GM12891 (cell line): ENCODE measurements at regions not wholly inside any gene's neighbourhood (a gene's known extent, or its start where the extent isn't known, plus 50 kb on each side); places are given as distances from the start of the nearest gene placed in this dataset.

Source experiments
- DNase-seq: peaks from one replicate; pipeline ENCODE4 v3.0.0; 2011; ENCODE audit warnings: low spot score; ENCODE audit not compliant: insufficient read length
- FAIRE-seq: peaks from 2 replicates; lab custom pipeline; 2011; peaks lifted over from hg19 to GRCh38; lab: Jason Lieb, UNC
- PAX5 ChIP-seq: IDR thresholded peaks from 2 replicates; pipeline ENCODE4 v1.6.1; 2011; ENCODE audit warnings: low read length, moderate library complexity, mild to moderate bottlenecking; ENCODE audit not compliant: insufficient read depth, severe bottlenecking
- POLR2A ChIP-seq: IDR thresholded peaks from 2 replicates; pipeline ENCODE4 v1.6.1; 2011; ENCODE audit warnings: low read depth, low read length, control low read depth
- POLR2AphosphoS5 ChIP-seq: IDR thresholded peaks from 2 replicates; pipeline ENCODE4 v1.6.1; 2011; ENCODE audit warnings: low read depth, low read length, control low read depth
- POU2F2 ChIP-seq: IDR thresholded peaks from 2 replicates; pipeline ENCODE4 v1.6.1; 2011; ENCODE audit warnings: low read depth, mild to moderate bottlenecking, control low read depth, low read length, moderate library complexity
- SPI1 ChIP-seq: IDR thresholded peaks from 2 replicates; pipeline ENCODE4 v1.6.1; 2011; ENCODE audit warnings: low read depth, low read length, control low read depth
- TAF1 ChIP-seq: IDR thresholded peaks from 2 replicates; pipeline ENCODE4 v1.6.1; 2011; ENCODE audit warnings: low read depth, low read length, control low read depth

DNA sequence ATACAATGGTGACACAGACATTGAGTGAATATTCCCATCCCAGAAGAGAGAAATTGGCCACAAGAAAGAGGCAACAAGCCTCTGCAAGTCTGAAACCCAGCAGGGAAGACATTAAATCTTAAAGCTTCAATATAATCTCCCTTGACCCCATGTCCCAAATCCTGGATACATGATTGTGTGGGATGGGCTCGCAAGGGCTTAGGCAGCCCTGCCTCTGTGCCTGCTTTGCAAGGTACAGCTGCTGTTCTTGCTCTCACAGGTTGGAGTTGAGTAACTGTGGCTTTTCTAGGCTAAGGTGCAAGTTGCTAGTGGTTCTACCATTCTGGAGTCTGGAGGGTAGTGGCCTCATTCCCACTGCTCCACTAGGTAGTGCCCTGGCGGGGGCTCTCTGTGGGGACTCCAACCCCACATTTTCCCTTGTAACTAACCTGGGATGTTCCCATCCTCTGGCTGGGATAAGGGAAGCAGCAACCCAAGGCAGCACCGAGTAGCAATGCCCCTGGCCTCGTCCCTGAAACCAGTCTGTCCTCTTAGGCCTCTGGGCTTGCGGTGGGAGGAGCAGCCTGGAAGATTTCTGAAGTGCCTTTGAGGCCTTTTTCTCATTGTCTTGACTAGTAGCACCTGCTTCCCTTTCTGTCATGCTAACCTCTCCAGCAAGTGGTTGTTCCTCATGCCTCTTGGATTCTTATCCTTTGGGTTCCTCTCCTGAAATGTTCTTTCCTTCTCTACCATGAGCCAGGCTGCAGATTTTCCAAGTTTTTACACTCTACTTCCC, 90.0 kb downstream of the FAM174B start:
- DNase-seq (no peak), FAIRE-seq (no peak)
- TF ChIP-seq PAX5: no peak
- TF ChIP-seq TAF1: no peak
- no peak for TF ChIP-seq POLR2A
- TF ChIP-seq POLR2AphosphoS5: no peak
- TF ChIP-seq SPI1: no peak
- TF ChIP-seq POU2F2: no peak

DNA sequence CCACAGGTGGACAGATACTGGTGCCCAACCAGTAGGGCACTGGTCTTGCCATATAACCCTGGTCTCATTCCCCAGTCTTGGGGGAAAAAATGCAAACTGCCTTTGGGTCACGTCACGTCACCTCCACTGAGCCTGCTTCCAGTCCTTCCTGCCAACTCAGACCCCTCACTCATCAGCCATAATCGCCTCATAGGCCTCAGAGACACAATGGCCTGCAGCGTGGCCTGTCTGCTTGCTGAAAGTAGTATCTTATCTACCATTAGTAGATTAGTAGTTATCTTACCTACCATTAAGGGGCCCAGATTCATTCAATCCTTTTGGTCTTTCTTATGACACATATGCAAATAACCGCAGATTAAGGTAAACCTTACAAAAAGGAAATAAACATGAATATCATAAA, 93.8 kb downstream of the FAM174B start:
- no peak for FAIRE-seq
- TF ChIP-seq POLR2A (no peak), POLR2AphosphoS5 (no peak), POU2F2 (no peak), PAX5 (no peak), TAF1 (no peak), SPI1 (no peak)

DNA sequence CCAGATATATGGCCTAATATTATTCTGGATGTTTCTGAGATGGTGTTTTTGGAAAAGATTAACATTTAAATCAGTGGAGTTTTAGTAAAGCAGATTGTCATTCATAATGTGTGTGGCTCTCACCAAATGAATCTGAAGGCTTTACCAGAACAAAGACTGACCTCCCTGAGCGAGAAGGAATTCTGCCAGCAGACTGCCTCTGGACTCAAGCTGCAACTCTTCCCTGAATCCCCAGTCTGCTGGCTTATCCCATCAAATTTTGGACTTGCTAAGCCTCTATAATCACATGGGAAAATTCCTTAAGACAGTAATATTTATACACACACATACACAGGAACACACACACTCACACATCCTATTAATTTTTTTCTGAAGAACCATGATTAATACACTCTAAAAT, 102.3 kb downstream of the FAM174B start:
- DNase-seq (no peak), FAIRE-seq (no peak)
- TF ChIP-seq PAX5 (no peak), POLR2AphosphoS5 (no peak), POLR2A (no peak), TAF1 (no peak), POU2F2 (no peak), SPI1 (no peak)

More for the DNA sequence above, 93.8 kb downstream of the FAM174B start:
- DNase-seq: no peak

DNA sequence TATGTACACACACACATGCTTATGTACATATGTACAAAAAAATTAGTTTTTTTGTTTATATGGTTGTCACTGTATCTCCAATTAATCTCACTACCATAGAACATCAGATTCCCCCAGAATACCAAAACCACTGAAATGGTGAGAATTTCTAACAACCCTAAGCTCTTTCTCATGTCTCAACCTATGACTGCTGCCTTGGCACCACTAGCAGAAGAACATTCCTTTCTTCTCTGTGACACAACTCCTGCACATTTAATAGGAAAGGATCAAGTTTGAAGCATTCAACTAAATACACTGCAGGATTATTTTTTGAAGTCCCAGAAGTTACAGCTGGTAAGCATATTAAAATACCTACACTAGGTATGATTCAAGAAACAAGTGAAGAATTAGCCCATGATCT, 109.6 kb downstream of the FAM174B start:
- FAIRE-seq: no peak
- DNase-seq: no peak

DNA sequence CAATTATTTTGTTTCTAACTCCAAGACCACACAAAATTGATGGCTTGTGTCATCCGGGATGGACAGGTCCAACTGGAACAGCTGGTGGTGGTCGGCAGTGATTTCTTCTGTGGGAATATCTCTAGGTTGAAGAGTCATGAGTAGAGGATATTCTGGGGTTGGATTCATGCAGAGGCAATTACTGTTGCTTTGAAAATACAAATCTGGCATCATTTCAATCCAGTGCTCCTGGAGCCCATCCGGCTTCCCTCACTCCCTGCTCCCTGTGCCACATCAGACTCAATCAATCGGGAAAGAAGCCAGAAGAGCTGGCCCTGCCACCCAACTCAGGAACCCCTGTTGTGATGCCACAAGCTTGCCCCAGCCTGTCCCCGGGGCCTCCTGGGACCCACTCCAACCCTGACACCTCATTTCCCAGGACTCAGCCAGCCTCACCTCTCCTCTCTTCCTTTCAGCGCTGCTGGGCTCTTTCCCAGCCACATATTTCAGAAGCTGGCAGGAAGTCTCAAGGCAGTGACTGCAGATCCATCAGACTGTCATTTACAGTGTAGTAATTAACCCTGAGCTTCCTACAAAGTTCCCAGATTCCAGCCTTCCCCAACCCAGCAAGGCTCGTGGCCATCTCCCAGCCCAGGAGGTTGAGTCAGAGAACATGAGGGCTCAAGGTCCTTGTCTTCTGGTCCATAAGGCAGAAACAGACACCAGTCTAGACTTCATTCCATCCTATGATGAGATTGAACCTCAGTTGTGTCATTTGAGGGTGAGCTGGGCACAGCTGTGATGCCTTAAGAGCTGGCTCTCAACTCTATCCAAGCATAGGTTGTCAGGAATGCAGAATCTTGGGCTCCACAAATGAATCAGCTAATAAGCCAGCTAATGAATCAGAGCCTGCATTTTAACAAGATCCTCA, 114.0 kb downstream of the FAM174B start:
- TF ChIP-seq POU2F2: no peak
- TF ChIP-seq PAX5: no peak
- no peak for TF ChIP-seq TAF1
- TF ChIP-seq SPI1: no peak
- no peak for TF ChIP-seq POLR2A
- TF ChIP-seq POLR2AphosphoS5: no peak
- FAIRE-seq: no peak
- DNase-seq: no peak

More for the DNA sequence above, 109.6 kb downstream of the FAM174B start:
- no peak for TF ChIP-seq POLR2AphosphoS5

DNA sequence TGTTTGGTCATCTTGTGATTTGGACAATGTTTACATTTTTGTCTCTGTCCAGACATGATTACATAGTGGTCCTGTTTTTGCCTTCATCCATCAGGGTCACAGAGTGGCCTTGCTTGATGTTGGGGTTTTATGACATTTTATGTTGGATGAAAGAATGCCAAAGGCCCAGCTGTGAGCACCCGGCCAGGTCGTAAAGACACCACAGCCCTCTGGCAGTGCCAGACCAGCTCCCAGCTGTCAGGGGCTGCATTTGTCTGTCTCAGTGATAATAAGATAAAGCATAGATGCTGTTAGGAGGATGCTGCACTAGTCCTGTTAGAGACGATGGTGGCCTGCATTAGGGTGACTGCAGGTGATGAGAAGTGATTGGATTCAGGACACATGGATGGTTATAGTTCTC, 117.5 kb downstream of the FAM174B start:
- no peak for FAIRE-seq
- TF ChIP-seq PAX5 (no peak), SPI1 (no peak), POU2F2 (no peak), TAF1 (no peak), POLR2AphosphoS5 (no peak), POLR2A (no peak)
- DNase-seq: no peak

DNA sequence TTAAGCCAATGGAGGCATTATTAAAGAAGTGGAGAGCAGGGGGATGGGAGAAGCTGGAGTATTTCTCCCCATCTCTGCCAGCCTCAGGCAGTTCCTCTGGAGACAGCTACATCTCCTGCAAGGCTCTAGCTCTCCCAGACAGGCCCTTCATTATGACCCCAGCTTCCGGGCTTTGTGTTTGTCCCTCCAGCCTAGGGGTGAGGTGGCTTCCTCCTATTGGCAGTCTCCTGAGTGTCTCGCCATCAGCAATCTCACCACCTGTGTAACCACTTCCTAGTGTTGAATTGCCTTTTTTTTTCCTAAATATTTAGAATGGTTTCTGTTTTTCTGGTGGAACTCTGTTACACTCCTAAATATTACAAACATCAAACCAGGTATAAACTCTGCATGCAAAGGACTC, 122.3 kb downstream of the FAM174B start:
- no peak for FAIRE-seq
- DNase-seq: no peak
- TF ChIP-seq SPI1: no peak
- no peak for TF ChIP-seq POLR2AphosphoS5
- no peak for TF ChIP-seq PAX5
- TF ChIP-seq POLR2A: no peak
- TF ChIP-seq POU2F2: no peak
- TF ChIP-seq TAF1: no peak

DNA sequence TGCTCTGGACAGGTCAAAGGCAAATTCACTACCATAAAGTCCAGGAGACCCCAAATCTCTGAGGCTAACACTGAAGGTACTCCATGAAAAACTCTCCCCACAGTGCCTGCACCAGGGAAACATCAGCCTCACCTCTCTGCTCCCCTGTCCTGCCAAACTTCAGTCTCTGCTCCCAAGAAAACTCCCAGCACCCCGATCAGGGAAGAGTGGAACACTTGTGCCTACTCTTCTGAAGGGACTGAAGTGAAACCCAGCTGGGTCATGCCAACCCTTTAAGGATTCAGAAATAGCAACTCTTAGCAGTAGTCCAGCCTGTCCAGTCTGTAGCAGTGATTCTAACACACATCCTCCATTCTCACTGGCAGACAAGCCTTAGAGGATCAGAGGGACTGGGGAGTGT, 124.2 kb downstream of the FAM174B start:
- FAIRE-seq: no peak
- no peak for DNase-seq
- TF ChIP-seq PAX5: no peak
- no peak for TF ChIP-seq SPI1
- no peak for TF ChIP-seq POLR2A
- TF ChIP-seq POU2F2: no peak
- TF ChIP-seq TAF1: no peak
- TF ChIP-seq POLR2AphosphoS5: no peak

DNA sequence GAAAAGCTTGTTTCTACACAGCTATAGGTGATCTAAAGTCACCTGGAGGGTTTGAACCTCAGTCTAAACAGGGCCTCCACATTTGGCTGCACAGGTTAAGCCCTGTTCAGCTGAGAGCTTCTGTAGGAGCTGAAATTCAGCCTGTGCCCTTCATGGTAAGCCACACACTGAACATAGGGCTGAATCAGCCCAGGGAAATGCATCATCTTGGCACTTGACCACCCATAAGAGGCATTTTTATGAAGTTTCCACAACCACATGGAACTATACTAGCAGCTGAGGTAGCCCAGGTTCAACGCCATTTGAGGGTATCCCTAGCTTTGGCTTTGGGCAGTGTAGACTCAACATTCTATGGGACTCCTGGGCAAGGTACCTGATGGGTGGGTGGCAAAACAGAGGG, 126.8 kb downstream of the FAM174B start:
- FAIRE-seq: no peak
- DNase-seq: no peak
- no peak for TF ChIP-seq POLR2A
- TF ChIP-seq PAX5: no peak
- no peak for TF ChIP-seq TAF1
- TF ChIP-seq POLR2AphosphoS5: no peak
- no peak for TF ChIP-seq POU2F2
- TF ChIP-seq SPI1: no peak

DNA sequence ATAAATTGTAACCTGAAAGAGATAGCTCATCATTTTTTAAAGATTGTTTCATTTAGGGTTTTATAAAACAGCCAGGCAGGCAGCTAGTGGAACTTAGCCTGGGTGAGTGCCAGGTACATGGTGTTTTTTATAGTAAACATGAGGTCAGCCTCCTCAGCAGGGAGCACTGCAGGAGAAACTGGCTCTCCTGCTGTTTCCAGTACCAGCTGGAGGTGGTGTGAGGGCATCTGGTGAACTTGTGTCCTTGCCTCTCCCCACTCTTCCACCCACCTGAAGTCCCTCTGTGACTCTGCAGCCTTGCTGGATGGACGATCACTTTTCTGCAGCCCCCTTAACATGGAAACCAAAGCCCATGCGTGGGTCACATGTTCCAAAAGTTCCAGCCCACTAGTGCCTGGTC, 128.4 kb downstream of the FAM174B start:
- no peak for DNase-seq
- no peak for FAIRE-seq
- TF ChIP-seq POLR2AphosphoS5 (no peak), SPI1 (no peak), PAX5 (no peak)
